HTR-8/SVneo (cell line): ENCODE measurements at regions not wholly inside any gene's neighbourhood (a gene's known extent, or its start where the extent isn't known, plus 50 kb on each side); places are given as distances from the start of the nearest gene placed in this dataset.

Experiments used
- DNase-seq: peaks from one replicate; pipeline ENCODE4 v3.0.0; 2011; ENCODE audit warnings: low spot score, mixed read lengths; ENCODE audit not compliant: insufficient read length
- FAIRE-seq: peaks from 2 replicates; lab custom pipeline; 2011; peaks lifted over from hg19 to GRCh38; lab: Jason Lieb, UNC

- no peak for DNase-seq
- FAIRE-seq: no peak
Measured at GRCh38 chr21:35215870-35216269, 166.8 kb upstream of the RUNX1 start.

GRCh38 chr21:35212393-35213127 is 163.5 kb upstream of the RUNX1 start:
- no peak for DNase-seq
- FAIRE-seq: no peak

- no peak for FAIRE-seq
- DNase-seq: no peak
Measured at GRCh38 chr21:35211782-35212181, 162.7 kb upstream of the RUNX1 start.

GRCh38 chr21:35210093-35210492 is 161.0 kb upstream of the RUNX1 start:
- FAIRE-seq: no peak
- no peak for DNase-seq

- FAIRE-seq (no peak), DNase-seq (no peak)
Measured at GRCh38 chr21:35208810-35209517, 159.9 kb upstream of the RUNX1 start.

- DNase-seq (no peak), FAIRE-seq (no peak)
Measured at GRCh38 chr21:35208104-35208503, 159.0 kb upstream of the RUNX1 start.

- FAIRE-seq: no peak
Measured at GRCh38 chr21:35207322-35207721, 158.2 kb upstream of the RUNX1 start.

GRCh38 chr21:35206141-35207125 is 157.3 kb upstream of the RUNX1 start:
- FAIRE-seq: no peak
- no peak for DNase-seq

More at GRCh38 chr21:35207322-35207721, 158.2 kb upstream of the RUNX1 start:
- DNase-seq: no peak

- DNase-seq (no peak), FAIRE-seq (no peak)
Measured at GRCh38 chr21:35204850-35205541, 155.9 kb upstream of the RUNX1 start.

GRCh38 chr21:35204125-35204524 is 155.0 kb upstream of the RUNX1 start:
- no peak for DNase-seq
- FAIRE-seq: no peak

GRCh38 chr21:35203093-35203977 is 154.2 kb upstream of the RUNX1 start:
- FAIRE-seq (peak; percentile 69), DNase-seq (no peak)

GRCh38 chr21:35202431-35202830 is 153.3 kb upstream of the RUNX1 start:
- FAIRE-seq: no peak
- DNase-seq: no peak

GRCh38 chr21:35201799-35202198 is 152.7 kb upstream of the RUNX1 start:
- no peak for DNase-seq
- FAIRE-seq: no peak

- DNase-seq (no peak), FAIRE-seq (no peak)
Measured at GRCh38 chr21:35201288-35201687, 152.2 kb upstream of the RUNX1 start.

- DNase-seq (no peak), FAIRE-seq (no peak)
Measured at GRCh38 chr21:35199733-35200015, 150.6 kb upstream of the RUNX1 start.

- no peak for FAIRE-seq
- DNase-seq: no peak
Measured at GRCh38 chr21:35198982-35199732, 150.1 kb upstream of the RUNX1 start.

GRCh38 chr21:35198565-35198964 is 149.5 kb upstream of the RUNX1 start:
- DNase-seq (no peak), FAIRE-seq (no peak)

- peak; percentile 51 for FAIRE-seq
- DNase-seq: peak; percentile 50
Measured at GRCh38 chr21:35197992-35198431, 148.9 kb upstream of the RUNX1 start.
